ENCODE measurements at regions not wholly inside any gene's neighbourhood (a gene's known extent, or its start where the extent isn't known, plus 50 kb on each side); places are given as distances from the start of the nearest gene placed in this dataset.

DNA sequence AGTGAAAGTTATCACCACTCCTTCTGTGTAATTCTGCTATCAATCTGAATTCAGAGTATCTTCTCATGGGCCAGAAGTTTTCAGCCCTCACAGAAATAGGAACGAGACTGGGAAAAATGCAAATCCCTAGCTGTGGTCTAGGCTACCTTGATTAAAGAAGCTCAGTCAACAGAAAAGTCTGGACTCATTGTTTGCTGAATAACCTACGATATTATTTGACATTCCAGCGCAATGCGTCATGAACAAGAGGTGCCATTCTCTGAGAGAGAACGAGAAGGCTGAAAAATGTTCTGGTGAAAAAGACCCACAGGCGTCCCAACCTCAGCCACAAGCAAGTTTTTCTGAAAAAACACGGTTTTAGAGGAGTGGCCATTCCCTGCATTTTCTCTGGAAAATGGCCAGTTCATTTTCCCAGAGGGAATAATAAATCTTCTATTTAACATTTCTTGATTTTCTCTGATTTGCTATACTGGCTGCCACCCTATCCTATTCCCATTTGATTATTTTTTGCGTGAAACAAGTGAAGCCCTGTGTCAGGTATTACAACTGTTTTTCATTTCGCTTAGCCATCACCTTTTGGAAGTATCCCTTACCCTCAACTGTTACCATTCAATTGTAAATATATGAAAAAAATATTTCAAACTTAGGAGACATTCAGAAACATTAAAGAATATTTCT, 1117.6 kb upstream of the PRKX start:
- POLR2A ChIA-PET: no interaction called here
- TF ChIP-seq, protein P1, sequence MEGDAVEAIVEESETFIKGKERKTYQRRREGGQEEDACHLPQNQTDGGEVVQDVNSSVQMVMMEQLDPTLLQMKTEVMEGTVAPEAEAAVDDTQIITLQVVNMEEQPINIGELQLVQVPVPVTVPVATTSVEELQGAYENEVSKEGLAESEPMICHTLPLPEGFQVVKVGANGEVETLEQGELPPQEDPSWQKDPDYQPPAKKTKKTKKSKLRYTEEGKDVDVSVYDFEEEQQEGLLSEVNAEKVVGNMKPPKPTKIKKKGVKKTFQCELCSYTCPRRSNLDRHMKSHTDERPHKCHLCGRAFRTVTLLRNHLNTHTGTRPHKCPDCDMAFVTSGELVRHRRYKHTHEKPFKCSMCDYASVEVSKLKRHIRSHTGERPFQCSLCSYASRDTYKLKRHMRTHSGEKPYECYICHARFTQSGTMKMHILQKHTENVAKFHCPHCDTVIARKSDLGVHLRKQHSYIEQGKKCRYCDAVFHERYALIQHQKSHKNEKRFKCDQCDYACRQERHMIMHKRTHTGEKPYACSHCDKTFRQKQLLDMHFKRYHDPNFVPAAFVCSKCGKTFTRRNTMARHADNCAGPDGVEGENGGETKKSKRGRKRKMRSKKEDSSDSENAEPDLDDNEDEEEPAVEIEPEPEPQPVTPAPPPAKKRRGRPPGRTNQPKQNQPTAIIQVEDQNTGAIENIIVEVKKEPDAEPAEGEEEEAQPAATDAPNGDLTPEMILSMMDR (IDR thresholded peaks at IDR 0.05; ENCODE audit: insufficient read depth, low read length, missing control alignments): no peak
- CTCF ChIA-PET: no interaction called here
- no peak for DNase-seq (ENCODE audit: low read depth, low spot score)
- H3K4me3 ChIP-seq (ENCODE audit: low read depth, low read length): no peak overlapping the region

DNA sequence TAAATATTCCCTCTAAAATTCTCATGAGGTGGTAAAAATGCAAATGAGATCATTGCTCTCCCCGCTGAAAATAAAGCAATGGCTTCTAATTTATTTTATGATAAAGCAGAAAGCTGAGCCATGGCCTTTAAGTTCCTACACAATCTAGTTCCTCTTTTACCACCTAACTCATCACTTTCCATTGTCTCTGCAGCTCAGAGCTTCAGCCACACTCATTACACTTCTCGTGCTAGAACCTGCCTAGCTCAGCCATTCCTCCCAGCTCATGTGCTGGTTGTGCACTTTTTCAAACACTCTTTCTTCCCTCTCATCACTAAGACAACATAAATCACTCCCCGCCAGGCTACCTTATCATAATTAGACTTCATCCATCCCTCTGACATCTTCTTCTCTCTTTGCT, 1112.1 kb upstream of the PRKX start:
- H3K4me3 ChIP-seq (ENCODE audit: low read depth, low read length): no peak overlapping the region
- POLR2A ChIA-PET: no interaction called here
- CTCF ChIA-PET: no interaction called here
- TF ChIP-seq, protein P1 (IDR thresholded peaks at IDR 0.05; ENCODE audit: insufficient read depth, low read length, missing control alignments): no peak
- DNase-seq (ENCODE audit: low read depth, low spot score): no peak

DNA sequence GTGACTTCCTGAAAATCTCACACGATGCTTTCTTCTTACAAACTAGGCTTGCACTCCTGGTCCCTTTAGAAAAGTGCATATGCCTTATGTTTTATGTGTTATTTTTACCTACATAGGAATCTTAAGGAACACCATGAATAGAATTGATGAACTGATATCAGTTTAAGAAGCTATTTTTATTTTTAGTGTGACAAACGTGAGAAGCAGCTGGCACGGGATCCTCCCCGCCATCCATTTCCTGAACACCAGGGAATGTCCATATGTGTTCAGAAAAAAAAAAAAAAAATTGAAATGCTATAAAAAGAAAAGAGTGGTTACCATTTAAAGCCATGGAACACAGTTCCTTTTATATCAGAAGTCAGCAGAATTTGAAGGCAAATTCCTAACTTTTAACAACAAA, 1096.1 kb upstream of the PRKX start:
- ChIA-PET POLR2A (no interaction called here), CTCF (no interaction called here)
- H3K4me3 ChIP-seq (ENCODE audit: low read depth, low read length): no peak overlapping the region
- no peak for DNase-seq (ENCODE audit: low read depth, low spot score)
- TF ChIP-seq, protein P1 (IDR thresholded peaks at IDR 0.05; ENCODE audit: insufficient read depth, low read length, missing control alignments): no peak

DNA sequence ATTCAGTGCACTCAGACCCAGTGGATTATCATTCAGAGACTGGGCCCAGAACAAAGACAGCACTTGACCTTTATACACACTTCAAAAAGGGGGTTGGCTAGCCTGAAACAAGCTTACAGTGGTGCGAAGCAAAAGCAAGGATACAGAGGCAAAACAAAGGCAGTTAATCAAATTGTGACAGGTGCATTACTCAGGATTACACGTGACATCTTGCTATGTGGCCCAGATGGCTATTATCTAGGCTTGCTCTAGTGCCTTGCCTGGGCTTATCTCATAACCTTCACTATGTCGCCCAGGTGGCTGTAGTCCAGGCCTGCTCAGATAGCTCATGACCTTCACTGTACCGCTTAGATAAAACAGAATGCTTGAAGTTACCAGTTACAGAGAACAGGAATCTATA, 1092.1 kb upstream of the PRKX start:
- no peak for DNase-seq (ENCODE audit: low read depth, low spot score)

DNA sequence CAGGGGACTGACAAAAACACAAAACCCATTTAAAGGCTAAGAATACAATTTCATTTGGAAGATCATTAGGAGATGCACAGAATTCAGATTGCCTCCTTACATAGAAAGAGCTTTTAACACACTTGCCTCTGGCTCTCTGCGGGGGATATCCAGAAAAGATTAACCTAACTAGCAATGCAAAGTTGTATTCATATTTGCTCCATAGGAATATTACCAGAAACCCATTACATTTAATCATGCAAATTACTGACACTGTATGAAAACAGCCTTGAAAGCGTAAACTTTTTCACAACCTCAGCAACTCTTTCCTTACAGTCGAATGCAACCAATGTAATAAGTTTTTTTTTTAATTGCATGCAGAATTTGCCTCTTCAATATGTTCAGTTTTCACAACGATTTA, 1087.3 kb upstream of the PRKX start:
- TF ChIP-seq, protein P1 (IDR thresholded peaks at IDR 0.05; ENCODE audit: insufficient read depth, low read length, missing control alignments): no peak
- ChIA-PET CTCF (no interaction called here), POLR2A (no interaction called here)
- no peak for DNase-seq (ENCODE audit: low read depth, low spot score)
- H3K4me3 ChIP-seq (ENCODE audit: low read depth, low read length): no peak overlapping the region

More for the DNA sequence above, 1092.1 kb upstream of the PRKX start:
- H3K4me3 ChIP-seq (ENCODE audit: low read depth, low read length): no peak overlapping the region
- CTCF ChIA-PET: no interaction called here
- TF ChIP-seq, protein P1 (IDR thresholded peaks at IDR 0.05; ENCODE audit: insufficient read depth, low read length, missing control alignments): no peak
- POLR2A ChIA-PET: no interaction called here

DNA sequence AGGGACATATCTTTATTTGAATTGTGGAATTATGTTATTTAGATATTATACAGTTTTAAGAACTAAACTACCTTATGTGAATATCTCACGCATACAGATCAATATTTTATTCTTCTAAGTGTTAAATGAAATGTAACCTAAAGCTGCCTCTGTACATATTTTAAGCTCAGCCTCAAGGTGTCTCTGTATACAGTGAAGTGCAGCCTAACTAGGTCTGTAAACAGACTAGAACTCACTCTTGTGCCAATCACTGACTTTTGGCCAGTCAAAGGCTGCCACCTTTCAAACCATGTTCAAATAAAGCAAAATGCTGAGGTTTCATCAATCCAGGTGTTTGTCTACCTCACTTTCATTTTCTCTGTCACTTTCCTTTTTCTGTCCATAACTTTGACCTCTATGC, 1074.5 kb upstream of the PRKX start:
- TF ChIP-seq, protein P1 (IDR thresholded peaks at IDR 0.05; ENCODE audit: insufficient read depth, low read length, missing control alignments): no peak
- no peak overlapping the region for H3K4me3 ChIP-seq (ENCODE audit: low read depth, low read length)
- POLR2A ChIA-PET: no interaction called here
- DNase-seq (ENCODE audit: low read depth, low spot score): no peak
- CTCF ChIA-PET: no interaction called here

Data from AG04449 (cell line).